ENCODE measurements at regions not wholly inside any gene's neighbourhood (a gene's known extent, or its start where the extent isn't known, plus 50 kb on each side); places are given as distances from the start of the nearest gene placed in this dataset.

GRCh38 chr22:22130953-22131608 is 113.5 kb upstream of the VPREB1 start:
- FAIRE-seq (no peak), DNase-seq (ENCODE audit: insufficient read length, low spot score) (no peak)
- TF ChIP-seq, protein P1, sequence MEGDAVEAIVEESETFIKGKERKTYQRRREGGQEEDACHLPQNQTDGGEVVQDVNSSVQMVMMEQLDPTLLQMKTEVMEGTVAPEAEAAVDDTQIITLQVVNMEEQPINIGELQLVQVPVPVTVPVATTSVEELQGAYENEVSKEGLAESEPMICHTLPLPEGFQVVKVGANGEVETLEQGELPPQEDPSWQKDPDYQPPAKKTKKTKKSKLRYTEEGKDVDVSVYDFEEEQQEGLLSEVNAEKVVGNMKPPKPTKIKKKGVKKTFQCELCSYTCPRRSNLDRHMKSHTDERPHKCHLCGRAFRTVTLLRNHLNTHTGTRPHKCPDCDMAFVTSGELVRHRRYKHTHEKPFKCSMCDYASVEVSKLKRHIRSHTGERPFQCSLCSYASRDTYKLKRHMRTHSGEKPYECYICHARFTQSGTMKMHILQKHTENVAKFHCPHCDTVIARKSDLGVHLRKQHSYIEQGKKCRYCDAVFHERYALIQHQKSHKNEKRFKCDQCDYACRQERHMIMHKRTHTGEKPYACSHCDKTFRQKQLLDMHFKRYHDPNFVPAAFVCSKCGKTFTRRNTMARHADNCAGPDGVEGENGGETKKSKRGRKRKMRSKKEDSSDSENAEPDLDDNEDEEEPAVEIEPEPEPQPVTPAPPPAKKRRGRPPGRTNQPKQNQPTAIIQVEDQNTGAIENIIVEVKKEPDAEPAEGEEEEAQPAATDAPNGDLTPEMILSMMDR (IDR thresholded peaks at IDR 0.05; ENCODE audit: insufficient read depth, missing control alignments) = no peak

DNA sequence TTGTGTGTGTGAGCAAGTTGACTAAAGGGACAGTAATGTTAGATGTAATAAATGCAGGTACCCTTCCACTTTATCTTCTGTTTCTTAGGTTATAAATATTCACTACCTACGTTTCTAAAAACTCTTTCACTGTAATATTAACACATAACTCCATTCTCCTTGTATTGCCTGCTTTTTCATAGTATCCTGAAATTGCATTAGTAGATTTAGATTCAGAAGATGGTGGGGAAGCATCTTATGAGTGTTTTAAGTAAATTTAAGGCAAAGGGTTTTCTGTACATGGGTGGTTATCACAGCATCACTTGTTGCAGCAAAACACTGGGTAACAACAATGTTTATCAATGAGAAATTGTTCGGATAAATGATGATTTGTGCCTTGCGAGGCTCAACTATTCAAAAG is 115.2 kb upstream of the VPREB1 start:
- no peak for FAIRE-seq
- TF ChIP-seq, protein P1 (IDR thresholded peaks at IDR 0.05; ENCODE audit: insufficient read depth, missing control alignments) = no peak
- no peak for DNase-seq (ENCODE audit: insufficient read length, low spot score)

GRCh38 chr22:22128440-22128839 is 116.1 kb upstream of the VPREB1 start:
- FAIRE-seq = no peak
- TF ChIP-seq, protein P1 (IDR thresholded peaks at IDR 0.05; ENCODE audit: insufficient read depth, missing control alignments) = no peak
- no peak for DNase-seq (ENCODE audit: insufficient read length, low spot score)

DNA sequence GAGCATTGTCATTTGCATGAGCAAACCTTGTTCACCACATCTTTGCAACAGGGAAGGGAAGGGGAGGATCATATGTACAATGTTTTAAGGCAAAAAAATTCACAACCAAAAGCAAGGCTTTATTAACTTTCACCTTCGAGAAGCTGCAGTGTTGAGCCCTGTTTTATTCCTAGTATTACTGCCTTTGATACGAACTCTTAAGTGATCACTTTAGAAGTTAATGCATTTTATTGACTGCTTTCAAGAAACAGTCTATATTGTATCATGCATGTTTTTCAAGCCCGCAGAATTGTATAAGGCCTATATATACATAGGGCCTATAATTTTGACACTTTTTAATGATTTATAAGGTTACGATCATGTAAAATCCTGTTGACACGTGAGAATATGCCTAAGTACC is 117.5 kb upstream of the VPREB1 start:
- DNase-seq (ENCODE audit: insufficient read length, low spot score) (no peak), FAIRE-seq (no peak)
- TF ChIP-seq, protein P1 (IDR thresholded peaks at IDR 0.05; ENCODE audit: insufficient read depth, missing control alignments) = no peak

- TF ChIP-seq, protein P1 (IDR thresholded peaks at IDR 0.05; ENCODE audit: insufficient read depth, missing control alignments) = no peak
These were observed 118.8 kb upstream of the VPREB1 start for GRCh38 chr22:22125579-22126468.

GRCh38 chr22:22125028-22125578 is 119.5 kb upstream of the VPREB1 start:
- DNase-seq (ENCODE audit: insufficient read length, low spot score) = no peak
- no peak for FAIRE-seq
- TF ChIP-seq, protein P1 (IDR thresholded peaks at IDR 0.05; ENCODE audit: insufficient read depth, missing control alignments) = no peak

More at GRCh38 chr22:22125579-22126468, 118.8 kb upstream of the VPREB1 start:
- no peak for DNase-seq (ENCODE audit: insufficient read length, low spot score)
- no peak for FAIRE-seq

Data from D721Med (cell line).